ENCODE measurements at regions not wholly inside any gene's neighbourhood (a gene's known extent, or its start where the extent isn't known, plus 50 kb on each side); places are given as distances from the start of the nearest gene placed in this dataset.

- no peak for ATAC-seq
- TF ChIP-seq ZNF8 (CRISPR knock-in tag; IDR thresholded peaks at IDR 0.05) = no peak
- TF ChIP-seq, protein P1, sequence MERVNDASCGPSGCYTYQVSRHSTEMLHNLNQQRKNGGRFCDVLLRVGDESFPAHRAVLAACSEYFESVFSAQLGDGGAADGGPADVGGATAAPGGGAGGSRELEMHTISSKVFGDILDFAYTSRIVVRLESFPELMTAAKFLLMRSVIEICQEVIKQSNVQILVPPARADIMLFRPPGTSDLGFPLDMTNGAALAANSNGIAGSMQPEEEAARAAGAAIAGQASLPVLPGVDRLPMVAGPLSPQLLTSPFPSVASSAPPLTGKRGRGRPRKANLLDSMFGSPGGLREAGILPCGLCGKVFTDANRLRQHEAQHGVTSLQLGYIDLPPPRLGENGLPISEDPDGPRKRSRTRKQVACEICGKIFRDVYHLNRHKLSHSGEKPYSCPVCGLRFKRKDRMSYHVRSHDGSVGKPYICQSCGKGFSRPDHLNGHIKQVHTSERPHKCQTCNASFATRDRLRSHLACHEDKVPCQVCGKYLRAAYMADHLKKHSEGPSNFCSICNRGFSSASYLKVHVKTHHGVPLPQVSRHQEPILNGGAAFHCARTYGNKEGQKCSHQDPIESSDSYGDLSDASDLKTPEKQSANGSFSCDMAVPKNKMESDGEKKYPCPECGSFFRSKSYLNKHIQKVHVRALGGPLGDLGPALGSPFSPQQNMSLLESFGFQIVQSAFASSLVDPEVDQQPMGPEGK (CRISPR knock-in tag; IDR thresholded peaks at IDR 0.05; ENCODE audit: borderline replicate concordance) = no peak
- TF ChIP-seq TOX (CRISPR knock-in tag; IDR thresholded peaks at IDR 0.05; ENCODE audit: borderline replicate concordance) = no peak
- TF ChIP-seq PPARA (CRISPR knock-in tag; IDR thresholded peaks at IDR 0.05; ENCODE audit: borderline replicate concordance) = no peak
- no peak for TF ChIP-seq RARB (CRISPR knock-in tag; IDR thresholded peaks at IDR 0.05)
- no peak for TF ChIP-seq ISL1 (CRISPR knock-in tag; IDR thresholded peaks at IDR 0.05)
- no peak for TF ChIP-seq ZFP3 (CRISPR knock-in tag; IDR thresholded peaks at IDR 0.05)
- no peak for TF ChIP-seq ZC3H10 (CRISPR knock-in tag; IDR thresholded peaks at IDR 0.05)
Observed at GRCh38 chr10:118497227-118497626, 98.2 kb downstream of the PRLHR start.

- no peak for ATAC-seq
- TF ChIP-seq ARNTL (CRISPR knock-in tag; IDR thresholded peaks at IDR 0.05; ENCODE audit: borderline replicate concordance, low read depth) (no peak), OSR1 (CRISPR knock-in tag; IDR thresholded peaks at IDR 0.05) (no peak), ZNF8 (CRISPR knock-in tag; IDR thresholded peaks at IDR 0.05) (no peak), RARB (CRISPR knock-in tag; IDR thresholded peaks at IDR 0.05) (no peak), TOX (CRISPR knock-in tag; IDR thresholded peaks at IDR 0.05; ENCODE audit: borderline replicate concordance) (no peak), PPARA (CRISPR knock-in tag; IDR thresholded peaks at IDR 0.05; ENCODE audit: borderline replicate concordance) (no peak), BACH2 (CRISPR knock-in tag; IDR thresholded peaks at IDR 0.05; ENCODE audit: borderline replicate concordance) (no peak), CREB5 (CRISPR knock-in tag; IDR thresholded peaks at IDR 0.05; ENCODE audit: low read depth) (no peak), CSDC2 (CRISPR knock-in tag; IDR thresholded peaks at IDR 0.05) (no peak), ZNF70 (CRISPR knock-in tag; IDR thresholded peaks at IDR 0.05) (no peak)
- TF ChIP-seq, protein P1 (CRISPR knock-in tag; IDR thresholded peaks at IDR 0.05; ENCODE audit: borderline replicate concordance) = no peak
- TF ChIP-seq, protein P2, sequence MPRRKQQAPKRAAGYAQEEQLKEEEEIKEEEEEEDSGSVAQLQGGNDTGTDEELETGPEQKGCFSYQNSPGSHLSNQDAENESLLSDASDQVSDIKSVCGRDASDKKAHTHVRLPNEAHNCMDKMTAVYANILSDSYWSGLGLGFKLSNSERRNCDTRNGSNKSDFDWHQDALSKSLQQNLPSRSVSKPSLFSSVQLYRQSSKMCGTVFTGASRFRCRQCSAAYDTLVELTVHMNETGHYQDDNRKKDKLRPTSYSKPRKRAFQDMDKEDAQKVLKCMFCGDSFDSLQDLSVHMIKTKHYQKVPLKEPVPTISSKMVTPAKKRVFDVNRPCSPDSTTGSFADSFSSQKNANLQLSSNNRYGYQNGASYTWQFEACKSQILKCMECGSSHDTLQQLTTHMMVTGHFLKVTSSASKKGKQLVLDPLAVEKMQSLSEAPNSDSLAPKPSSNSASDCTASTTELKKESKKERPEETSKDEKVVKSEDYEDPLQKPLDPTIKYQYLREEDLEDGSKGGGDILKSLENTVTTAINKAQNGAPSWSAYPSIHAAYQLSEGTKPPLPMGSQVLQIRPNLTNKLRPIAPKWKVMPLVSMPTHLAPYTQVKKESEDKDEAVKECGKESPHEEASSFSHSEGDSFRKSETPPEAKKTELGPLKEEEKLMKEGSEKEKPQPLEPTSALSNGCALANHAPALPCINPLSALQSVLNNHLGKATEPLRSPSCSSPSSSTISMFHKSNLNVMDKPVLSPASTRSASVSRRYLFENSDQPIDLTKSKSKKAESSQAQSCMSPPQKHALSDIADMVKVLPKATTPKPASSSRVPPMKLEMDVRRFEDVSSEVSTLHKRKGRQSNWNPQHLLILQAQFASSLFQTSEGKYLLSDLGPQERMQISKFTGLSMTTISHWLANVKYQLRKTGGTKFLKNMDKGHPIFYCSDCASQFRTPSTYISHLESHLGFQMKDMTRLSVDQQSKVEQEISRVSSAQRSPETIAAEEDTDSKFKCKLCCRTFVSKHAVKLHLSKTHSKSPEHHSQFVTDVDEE (CRISPR knock-in tag; IDR thresholded peaks at IDR 0.05) = no peak
- TF ChIP-seq, protein P3, sequence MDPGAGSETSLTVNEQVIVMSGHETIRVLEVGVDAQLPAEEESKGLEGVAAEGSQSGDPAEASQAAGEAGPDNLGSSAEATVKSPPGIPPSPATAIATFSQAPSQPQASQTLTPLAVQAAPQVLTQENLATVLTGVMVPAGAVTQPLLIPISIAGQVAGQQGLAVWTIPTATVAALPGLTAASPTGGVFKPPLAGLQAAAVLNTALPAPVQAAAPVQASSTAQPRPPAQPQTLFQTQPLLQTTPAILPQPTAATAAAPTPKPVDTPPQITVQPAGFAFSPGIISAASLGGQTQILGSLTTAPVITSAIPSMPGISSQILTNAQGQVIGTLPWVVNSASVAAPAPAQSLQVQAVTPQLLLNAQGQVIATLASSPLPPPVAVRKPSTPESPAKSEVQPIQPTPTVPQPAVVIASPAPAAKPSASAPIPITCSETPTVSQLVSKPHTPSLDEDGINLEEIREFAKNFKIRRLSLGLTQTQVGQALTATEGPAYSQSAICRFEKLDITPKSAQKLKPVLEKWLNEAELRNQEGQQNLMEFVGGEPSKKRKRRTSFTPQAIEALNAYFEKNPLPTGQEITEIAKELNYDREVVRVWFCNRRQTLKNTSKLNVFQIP (CRISPR knock-in tag; IDR thresholded peaks at IDR 0.05; ENCODE audit: borderline replicate concordance, low read depth) = no peak
Observed at GRCh38 chr10:118496525-118496924, 98.9 kb downstream of the PRLHR start.

DNA sequence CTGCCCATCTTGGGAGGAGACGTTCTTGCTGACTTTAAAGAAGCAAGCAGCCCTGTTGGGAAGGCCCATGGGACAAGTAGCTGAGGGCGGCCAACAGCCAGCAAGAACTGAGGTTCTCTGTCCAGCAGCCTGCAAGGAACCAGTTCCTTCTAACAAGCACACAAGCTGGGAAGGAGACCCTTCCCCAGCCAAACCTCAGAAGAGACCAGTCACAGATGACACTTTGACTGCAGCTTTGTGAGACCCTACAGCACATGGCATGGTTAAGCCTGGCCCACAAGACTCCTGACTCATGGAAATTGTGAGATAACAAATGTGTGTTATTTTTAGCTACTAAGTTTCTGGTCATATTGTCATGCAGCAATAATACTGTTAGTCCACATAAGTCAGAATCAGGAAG is 99.9 kb downstream of the PRLHR start:
- no peak for TF ChIP-seq ARNTL (CRISPR knock-in tag; IDR thresholded peaks at IDR 0.05; ENCODE audit: borderline replicate concordance, low read depth)
- no peak for TF ChIP-seq ESRRG (CRISPR knock-in tag; IDR thresholded peaks at IDR 0.05)
- TF ChIP-seq TCF4 (CRISPR knock-in tag; IDR thresholded peaks at IDR 0.05; ENCODE audit: borderline replicate concordance) = no peak
- TF ChIP-seq TOX (CRISPR knock-in tag; IDR thresholded peaks at IDR 0.05; ENCODE audit: borderline replicate concordance) = no peak
- no peak for TF ChIP-seq CREB5 (CRISPR knock-in tag; IDR thresholded peaks at IDR 0.05; ENCODE audit: low read depth)
- TF ChIP-seq PPARA (CRISPR knock-in tag; IDR thresholded peaks at IDR 0.05; ENCODE audit: borderline replicate concordance) = no peak
- no peak for ATAC-seq

Data from SK-N-SH treated with all-trans-retinoic acid at 6 μM for 48 hours (cell line).